ENCODE measurements at regions not wholly inside any gene's neighbourhood (a gene's known extent, or its start where the extent isn't known, plus 50 kb on each side); places are given as distances from the start of the nearest gene placed in this dataset.

GRCh38 chr2:167318581-167318980 lies 430.3 kb downstream of the XIRP2 start:
- no peak for TF ChIP-seq EP300 (IDR thresholded peaks at IDR 0.05)
- no peak for TF ChIP-seq POLR2A (IDR thresholded peaks at IDR 0.05)
